AG04449 (cell line): ENCODE measurements at regions not wholly inside any gene's neighbourhood (a gene's known extent, or its start where the extent isn't known, plus 50 kb on each side); places are given as distances from the start of the nearest gene placed in this dataset.
"Not testable (repeated sequence)": the region's sequence is repeated elsewhere in the genome, so short reads cannot be mapped to it uniquely, and the experiment has no call there.

Experiments
- CTCF ChIA-PET: fragments of 350-600 bp; formaldehyde crosslinking; extraction: SDS; loops from one replicate; lab custom pipeline; 2021; ENCODE audit warnings: antibody characterized with exemption; lab: Yijun Ruan, JAX
- POLR2A ChIA-PET: fragments of 400-600, 350-600 bp; formaldehyde crosslinking; extraction: SDS; loops from one replicate; lab custom pipeline; 2020; ENCODE audit warnings: antibody characterized with exemption, inconsistent platforms; lab: Yijun Ruan, JAX
- DNase-seq: peaks from one replicate; pipeline ENCODE4 v3.0.0-alpha.2; 2010; ENCODE audit warnings: low read depth, low spot score
- H3K4me3 ChIP-seq: 2 replicates; pipeline ENCODE4 v1.5.1; 2011; ENCODE audit warnings: low read depth, mild to moderate bottlenecking, control low read depth, low read length
- CTCF ChIP-seq: IDR thresholded peaks from one replicate; pipeline ENCODE4 v1.5.1; 2011; ENCODE audit warnings: mild to moderate bottlenecking, moderate library complexity, low read length, control low read depth, inconsistent platforms; ENCODE audit not compliant: insufficient read depth; ENCODE audit errors: missing control alignments

DNA sequence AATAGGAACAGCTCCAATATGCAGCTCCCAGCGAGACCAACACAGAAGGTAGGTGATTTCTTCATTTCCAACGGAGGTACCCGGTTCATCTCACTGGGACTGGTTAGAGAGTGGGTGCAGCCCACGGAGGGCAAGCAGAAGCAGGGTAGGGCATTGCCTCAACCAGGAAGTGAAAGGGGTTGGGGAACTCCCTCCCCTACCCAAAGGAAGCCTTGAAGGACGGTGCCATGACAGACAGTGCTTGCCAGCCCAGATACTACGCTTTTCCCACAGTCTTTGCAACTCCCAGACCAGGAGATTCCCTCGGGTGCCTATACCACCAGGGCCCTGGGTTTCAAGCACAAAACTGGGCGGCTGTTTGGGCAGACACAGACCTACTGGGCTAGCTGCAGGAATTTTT is 576.9 kb upstream of the NECTIN3 start:
- no peak for DNase-seq
- TF ChIP-seq CTCF, result no peak
- ChIA-PET POLR2A (no interaction called here), CTCF (no interaction called here)
- H3K4me3 ChIP-seq, result no peak overlapping the region

- no peak overlapping the region for H3K4me3 ChIP-seq
- TF ChIP-seq CTCF, result no peak
- CTCF ChIA-PET, result no interaction called here
- no peak for DNase-seq
- POLR2A ChIA-PET, result no interaction called here
Observed at GRCh38 chr3:110495201-110495927, 576.3 kb upstream of the NECTIN3 start.

- CTCF ChIA-PET, result no interaction called here
- no peak overlapping the region for H3K4me3 ChIP-seq
- POLR2A ChIA-PET, result no interaction called here
- no peak for TF ChIP-seq CTCF
- no peak for DNase-seq
Observed at GRCh38 chr3:110504401-110504800, 567.2 kb upstream of the NECTIN3 start.

- TF ChIP-seq CTCF, result no peak
- POLR2A ChIA-PET, result no interaction called here
- CTCF ChIA-PET, result no interaction called here
Observed at GRCh38 chr3:110504901-110505300, 566.7 kb upstream of the NECTIN3 start.

GRCh38 chr3:110506890-110507289 is 564.7 kb upstream of the NECTIN3 start:
- ChIA-PET CTCF (no interaction called here), POLR2A (no interaction called here)
- no peak for TF ChIP-seq CTCF
- DNase-seq, result no peak
- no peak overlapping the region for H3K4me3 ChIP-seq

More at GRCh38 chr3:110504901-110505300, 566.7 kb upstream of the NECTIN3 start:
- H3K4me3 ChIP-seq, result no peak overlapping the region
- DNase-seq, result no peak

DNA sequence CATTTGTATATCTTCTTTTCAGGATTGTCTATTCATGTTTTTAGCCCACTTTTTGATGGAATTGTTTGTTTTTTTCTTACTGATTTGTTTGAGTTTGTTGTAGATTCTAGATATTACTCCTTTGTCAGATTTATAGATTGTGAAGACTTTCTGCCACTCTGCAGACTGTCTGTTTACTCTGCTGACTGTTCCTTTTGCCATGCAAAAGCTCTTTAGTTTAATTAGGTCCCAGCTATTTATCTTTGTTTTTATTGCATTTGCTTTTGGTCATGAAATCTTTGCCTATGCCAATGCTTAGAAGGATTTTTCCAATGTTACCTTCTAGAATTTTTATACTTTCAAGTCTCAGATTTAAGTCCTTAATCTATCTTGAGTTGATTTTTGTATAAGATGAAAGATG is 564.0 kb upstream of the NECTIN3 start:
- POLR2A ChIA-PET, H3K4me3 ChIP-seq, DNase-seq, CTCF ChIA-PET: not testable (repeated sequence)

DNA sequence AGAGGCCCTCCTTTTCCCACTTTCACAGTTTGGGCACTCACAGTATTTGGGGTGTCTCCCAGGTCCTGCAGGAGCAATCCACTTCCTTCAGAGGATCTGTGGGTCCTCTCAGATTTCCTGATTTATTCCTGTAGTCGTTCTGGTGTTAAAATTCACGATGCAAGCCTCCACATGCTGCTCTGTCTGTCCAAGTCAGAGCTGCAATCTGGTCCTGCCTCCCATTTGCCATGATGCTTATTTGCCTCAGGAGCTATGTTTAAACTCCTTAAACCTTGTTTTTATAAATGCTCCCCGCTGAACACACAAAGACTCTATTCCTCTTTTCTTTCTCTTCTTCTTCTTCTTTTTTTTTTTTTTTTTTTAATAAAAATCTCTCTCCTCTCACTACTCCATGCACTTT is 558.7 kb upstream of the NECTIN3 start:
- ChIA-PET CTCF (no interaction called here), POLR2A (no interaction called here)
- TF ChIP-seq CTCF, result no peak
- H3K4me3 ChIP-seq, result no peak overlapping the region
- no peak for DNase-seq
